T-helper 1 cell treated with Interleukin-12 subunit alpha and Interleukin-12 subunit beta and Interleukin-4 antibody, amounts not matched to agents 30 ng/mL and 1 ng/mL, for 36 hours (primary cell): ENCODE measurements at regions not wholly inside any gene's neighbourhood (a gene's known extent, or its start where the extent isn't known, plus 50 kb on each side); places are given as distances from the start of the nearest gene placed in this dataset.
"Not testable (repeated sequence)": the region's sequence is repeated elsewhere in the genome, so short reads cannot be mapped to it uniquely, and the experiment has no call there.

Experiments
- intact Hi-C: fragments of 100-400 bp; cut with micrococcal nuclease; formaldehyde crosslinking; loops from one replicate; pipeline ENCODE4 v1.15.1; 2024

DNA sequence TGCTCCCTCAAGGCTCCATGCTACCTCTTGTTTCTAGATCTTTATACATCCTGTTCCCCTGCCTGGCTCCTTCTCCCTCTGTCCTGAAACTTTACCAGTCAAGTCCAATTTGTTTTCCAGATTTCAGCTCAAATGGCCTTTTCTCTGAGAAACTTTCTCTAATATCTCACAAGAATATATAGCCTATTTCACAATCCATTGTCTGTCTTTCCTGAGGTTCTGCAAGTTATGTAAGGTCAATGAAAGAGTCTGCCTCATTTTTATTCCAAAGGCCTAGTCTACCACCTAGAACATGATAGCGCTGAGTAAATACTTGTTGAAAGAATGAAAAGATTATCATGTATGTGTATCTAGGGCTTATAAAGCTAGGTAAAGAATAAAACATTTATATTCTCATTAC is 348.8 kb downstream of the SPRY2 start:
- intact Hi-C loops = no loop called here

DNA sequence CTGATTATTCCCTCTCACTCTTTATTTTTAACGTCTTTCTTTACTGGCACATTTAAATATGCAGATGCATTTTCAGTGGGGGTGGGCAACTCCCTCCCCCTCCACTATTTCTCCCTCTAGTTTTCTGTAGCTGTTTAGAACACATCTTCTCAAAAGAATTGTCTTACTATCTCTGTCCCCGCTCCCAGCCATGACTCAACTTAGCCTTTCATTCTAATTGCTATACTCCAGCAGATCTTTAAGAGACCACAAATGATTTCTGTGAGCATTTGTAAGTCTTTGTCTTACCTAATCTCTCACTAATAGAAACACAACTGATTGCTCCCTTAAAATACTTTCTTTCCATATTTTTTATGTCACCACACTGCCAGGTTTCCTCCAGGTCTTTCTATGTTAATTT is 350.9 kb downstream of the SPRY2 start:
- intact Hi-C loops = no loop called here

DNA sequence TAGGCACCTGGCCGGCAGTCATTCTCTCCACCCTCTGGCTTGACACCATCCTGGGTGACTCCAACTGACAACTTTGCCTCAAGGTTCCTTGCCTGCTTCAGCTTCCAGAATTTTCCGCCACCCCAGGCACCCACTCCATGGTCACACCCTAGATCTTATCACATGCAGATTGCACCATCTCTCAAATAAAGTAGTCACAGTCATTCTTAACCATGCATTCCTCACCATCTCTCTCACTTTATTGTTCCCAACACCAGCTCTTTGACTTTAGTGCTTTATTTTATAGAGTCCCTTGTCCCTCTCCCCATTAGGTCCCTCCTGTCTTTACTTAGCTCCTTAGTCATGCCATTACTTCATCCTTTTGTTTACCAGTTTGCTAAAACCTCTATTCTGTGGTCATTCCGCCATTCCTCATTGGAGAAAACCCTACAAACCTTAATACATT is 351.7 kb downstream of the SPRY2 start:
- intact Hi-C loops = no loop called here

DNA sequence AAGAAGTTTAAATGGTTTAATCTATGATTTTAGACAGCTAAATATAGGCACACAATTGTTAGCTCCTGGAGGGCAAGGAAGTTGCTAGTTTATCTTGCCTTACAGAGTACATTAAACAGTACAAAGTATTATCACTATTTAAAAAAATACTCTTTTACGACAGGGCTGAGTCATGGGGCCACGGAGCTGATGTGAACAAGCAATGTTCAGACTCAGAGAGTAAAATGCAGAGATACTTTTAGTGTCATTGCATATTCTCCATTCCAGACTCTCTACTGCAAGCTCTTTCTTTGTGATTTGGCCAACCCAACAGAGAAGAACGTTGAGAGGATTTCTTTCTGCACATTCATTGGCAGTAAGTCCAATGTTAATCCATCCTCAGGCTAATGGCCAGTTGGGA is 352.4 kb downstream of the SPRY2 start:
- intact Hi-C loops = no loop called here

DNA sequence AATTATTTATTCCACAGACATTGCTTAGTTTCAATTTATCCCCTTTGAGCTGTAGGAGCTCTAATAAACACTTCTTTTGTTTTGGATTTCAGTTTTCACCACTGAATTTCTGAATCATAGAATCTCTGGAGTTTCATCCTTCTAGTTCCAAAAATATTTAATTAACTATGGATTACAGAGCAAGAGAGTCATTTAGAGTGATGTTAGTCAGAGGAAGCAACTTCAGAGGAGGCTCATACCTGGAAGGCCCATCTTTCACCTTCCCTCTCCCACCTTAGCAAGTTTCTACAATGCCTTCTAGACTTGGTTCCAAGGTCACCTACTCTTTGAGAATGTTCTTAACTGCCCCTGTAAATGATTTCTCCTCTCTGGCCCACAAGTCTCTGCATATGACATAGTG is 353.2 kb downstream of the SPRY2 start:
- intact Hi-C loops = no loop called here

DNA sequence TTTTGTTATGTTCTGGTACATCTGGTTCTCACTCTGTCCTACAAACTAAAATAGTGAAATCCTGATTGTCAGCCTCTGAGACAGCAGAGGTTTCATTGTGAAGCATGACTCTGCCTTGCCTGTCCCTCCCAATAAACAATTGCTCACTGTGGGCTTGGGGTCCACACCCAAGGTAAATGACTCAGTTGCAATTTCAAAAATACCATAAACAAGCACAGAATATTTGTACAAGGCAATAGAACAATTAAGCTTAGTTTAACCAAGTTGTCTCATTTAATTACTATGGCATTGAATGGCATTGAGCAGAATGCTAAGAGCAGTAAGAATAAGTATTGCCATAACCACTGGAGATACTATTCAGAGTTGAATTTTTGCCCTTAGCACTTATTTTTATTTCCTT is 353.6 kb downstream of the SPRY2 start:
- intact Hi-C loops = no loop called here

DNA sequence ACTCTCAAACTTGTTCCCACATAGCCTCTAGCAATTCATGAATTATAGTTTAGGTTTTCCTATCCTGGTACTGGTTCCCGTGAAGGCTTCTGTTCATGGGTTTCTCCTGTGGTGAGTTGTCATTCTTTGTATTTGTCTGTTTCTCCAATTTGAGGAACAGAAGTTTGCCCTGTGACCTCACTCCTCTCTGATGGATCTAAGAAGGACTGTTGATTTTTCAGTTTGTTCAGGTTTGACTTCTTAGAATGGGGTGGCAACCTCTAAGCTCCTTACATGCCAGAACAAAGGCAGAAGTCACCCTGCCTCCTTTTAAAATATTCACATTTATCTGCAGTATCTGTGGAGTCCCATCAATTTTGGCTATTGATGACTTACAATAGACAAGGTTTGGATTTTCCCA is 354.0 kb downstream of the SPRY2 start:
- intact Hi-C loops = no loop called here

DNA sequence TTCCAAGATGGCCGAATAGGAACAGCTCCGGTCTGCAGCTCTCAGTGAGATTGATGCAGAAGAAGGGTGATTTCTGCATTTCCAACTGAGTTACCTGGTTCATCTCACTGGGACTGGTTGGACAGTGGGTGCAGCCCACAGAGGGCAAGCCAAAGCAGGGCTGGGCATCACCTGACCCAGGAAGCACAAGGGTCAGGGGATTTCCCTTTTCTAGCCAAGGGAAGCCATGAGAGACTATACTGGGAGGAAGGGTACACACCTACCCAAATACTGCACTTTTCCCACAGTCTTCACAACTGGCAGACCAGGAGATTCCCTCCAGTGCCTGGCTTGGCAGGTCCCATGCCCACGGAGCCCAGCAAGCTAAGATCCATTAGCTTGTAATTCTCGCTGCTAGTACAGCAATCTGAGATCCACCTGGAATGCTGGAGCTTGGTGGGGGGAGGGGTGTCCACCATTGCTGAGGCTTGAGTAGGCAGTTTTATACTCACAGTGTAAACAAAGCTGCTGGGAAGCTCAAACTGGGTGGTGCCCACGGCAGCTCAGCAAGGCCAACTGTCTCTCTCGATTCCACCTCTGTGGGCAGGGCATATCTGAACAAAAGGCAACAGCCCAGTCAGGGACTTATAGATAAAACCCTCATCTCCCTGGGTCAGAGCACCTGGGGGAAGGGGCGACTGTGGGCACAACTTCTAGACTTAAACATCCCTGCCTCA is 365.8 kb downstream of the SPRY2 start:
- intact Hi-C loops = not testable (repeated sequence)

DNA sequence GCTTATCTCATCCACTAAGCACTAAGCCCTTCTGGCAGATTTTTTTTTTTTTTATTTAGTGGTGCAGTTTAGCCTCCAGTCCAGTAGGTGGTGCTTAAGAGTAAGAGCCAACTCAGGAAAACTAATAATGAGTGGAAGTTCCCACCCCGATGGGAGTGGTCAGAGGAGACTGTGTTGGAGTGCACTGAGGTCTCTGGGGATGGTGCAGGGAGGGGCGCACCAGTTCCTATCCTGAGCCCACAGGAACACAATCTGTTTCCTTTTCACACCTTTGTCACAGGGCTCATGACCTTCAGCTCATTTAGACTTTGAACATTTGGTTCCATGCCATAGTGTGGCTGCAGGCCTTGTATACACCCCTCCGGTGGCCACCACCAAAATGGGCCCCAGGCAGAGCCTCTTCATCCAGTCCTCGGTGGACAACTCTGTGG is 367.4 kb downstream of the SPRY2 start:
- intact Hi-C loops = no loop called here

DNA sequence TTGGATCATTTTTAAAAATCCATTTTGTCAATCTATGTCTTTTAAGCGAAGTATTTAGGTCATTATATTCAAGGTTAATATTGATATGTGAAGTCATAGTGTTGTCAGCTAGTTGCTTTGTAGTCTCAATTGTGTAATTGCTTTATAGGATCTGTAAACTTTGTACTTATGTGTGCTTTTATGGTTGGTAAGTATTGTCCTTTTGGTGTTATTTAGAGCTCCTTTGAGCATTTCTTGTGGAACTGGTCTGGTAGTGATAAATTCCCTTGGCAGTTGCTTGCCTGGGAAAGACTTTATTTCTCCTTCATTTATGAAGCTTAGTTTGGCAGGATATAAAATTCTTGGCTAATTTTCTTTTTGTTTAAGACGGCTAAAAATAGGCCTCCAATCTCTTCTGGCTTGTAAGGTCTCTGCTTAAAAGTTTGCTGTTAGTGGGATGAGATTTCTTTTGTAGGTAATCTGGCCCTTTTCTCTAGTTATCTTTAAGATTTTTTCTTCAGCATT is 368.8 kb downstream of the SPRY2 start:
- intact Hi-C loops = no loop called here

DNA sequence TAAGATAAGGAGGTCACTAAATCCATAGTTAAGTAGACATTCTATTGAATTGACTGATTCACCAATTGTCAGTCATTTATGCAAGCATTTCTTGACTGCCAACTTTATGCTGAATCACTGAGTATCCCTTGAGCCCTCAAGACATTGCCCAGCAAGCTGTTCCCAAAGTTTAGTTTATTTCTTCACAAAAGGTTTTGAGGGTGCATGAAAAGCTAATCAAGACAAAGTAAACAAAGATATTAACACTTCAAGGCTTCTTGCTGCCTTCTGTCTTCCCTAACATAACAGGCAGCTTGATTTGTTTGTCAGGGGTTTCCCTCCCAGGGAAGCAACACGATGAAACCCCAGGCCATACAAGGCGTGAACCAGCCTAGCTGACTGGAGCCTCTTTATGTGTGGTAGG is 374.4 kb downstream of the SPRY2 start:
- intact Hi-C loops = no loop called here

DNA sequence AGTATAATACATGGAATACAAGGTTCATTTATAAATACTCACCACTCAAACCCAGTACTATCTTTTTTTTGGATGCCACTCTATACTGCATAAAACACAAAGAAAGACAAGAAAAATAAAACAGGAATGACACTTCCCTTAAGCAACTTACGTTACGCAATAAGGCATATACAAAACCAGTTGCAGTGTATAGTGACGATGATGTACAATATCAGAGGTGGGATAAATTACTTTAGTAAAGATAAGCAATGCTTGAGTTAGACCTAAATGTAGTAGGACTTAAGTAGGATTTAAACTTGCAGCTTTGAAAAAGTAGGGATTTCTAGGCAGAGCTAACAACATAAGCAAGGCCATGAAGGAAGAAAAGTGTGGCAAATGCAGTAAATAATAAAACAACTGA is 374.9 kb downstream of the SPRY2 start:
- intact Hi-C loops = no loop called here

DNA sequence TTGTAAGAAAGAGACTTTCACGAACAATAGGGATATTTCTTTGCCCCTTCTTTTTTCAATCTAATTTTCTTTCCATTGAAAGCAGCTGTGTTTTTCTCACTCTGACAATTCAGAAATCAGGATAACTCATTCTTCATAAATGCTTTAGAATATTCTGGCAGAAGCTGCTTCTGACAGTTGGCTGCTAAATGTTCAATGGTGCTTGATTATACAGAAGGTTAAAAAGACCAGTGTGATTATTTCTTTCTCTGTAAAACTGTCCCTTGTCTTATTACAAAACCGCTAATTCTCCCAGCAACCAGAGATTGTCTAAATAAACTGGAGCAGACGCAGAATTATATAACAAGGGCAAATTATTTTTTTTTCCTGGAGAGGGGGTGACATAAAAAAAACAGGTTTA is 394.4 kb downstream of the SPRY2 start:
- intact Hi-C loops = no loop called here

DNA sequence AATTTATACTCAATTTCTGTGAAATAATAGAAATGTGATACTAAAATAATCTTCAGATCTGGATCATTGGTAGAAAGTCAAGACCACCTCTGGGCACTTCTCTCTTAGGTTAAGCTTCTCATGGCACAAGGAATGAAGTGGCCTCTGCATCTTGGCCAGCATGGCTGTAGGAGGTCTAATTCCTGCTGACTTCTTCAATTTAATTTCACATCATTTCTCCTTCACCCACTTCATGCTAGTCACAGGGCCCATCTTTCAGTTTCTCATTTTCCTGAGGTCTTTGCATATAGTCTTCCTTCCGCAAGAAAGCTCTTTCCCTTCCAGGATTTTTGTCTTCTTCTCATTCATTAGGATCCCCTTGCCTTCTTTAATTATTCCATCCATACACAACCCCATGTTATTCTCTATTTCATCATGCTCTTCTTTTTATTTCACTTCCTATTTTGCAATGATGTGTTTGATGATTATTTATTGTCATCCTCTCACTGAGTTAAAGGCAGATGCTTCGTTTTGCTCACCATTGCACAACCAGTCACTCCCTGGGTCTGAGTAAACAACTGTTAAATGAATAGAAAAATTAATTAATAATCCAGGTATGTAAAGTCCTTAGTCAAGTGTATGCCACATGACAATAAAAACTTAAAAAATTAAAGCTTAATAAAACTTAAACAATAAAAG is 397.4 kb downstream of the SPRY2 start:
- intact Hi-C loops = no loop called here

DNA sequence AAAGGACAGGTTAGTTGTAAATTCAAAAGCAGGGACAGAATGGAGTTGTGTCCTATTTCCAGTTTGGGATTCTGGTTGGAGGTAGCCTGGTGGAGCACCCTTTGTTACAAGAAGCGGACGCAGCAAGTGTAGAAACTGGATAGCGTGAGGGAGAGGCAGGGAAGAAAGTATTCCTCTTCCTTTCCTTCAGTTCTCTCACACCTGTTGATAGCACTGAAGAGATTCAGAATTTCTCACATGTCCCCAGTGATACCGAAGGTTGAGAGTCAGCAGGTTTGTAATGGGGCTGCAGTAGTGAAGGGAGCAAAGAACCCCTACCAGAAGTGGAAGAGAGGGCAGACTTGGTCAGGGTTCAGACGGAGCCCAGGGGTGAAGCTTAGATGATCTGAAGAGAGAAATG is 399.2 kb downstream of the SPRY2 start:
- intact Hi-C loops = no loop called here

DNA sequence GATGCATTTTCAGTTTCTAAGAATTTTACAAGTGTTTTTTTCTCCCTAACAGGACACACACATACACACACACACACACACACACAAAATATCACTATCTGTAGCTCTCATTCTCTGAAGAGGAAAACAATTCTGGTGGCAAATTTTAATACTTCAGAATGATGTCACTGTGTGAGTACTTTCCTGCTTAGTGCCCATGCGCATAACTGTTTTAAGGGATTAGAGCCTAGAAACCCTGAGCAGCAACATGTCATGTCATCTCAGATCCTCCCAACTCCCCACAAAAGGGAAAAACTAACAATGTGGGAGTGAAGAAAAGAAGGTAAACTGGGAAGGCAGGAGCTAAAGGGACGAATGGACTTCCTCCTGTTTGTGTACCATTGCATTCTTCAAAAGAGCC is 401.2 kb downstream of the SPRY2 start:
- intact Hi-C loops = no loop called here

DNA sequence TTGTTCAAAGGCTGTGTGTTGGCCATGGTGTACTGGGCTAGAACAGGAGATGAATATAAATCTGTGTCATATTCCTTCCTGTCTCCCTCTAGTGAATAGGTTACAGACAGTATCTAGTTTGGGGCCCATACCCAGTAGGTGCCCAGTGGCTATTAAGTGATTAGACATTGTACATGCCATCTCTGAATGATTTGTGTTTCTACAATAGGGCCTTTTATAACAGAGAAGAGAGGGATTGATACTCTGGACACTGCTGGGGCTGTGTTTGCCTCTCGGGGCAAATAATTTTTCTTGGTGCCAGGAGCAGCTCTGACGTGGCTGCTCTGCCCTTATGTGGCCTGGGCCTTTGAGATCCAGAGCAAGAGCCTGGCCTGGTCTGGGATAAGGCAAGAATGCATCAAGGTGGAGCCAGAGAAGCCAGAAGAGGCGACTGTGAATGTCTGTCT is 403.1 kb downstream of the SPRY2 start:
- intact Hi-C loops = no loop called here

DNA sequence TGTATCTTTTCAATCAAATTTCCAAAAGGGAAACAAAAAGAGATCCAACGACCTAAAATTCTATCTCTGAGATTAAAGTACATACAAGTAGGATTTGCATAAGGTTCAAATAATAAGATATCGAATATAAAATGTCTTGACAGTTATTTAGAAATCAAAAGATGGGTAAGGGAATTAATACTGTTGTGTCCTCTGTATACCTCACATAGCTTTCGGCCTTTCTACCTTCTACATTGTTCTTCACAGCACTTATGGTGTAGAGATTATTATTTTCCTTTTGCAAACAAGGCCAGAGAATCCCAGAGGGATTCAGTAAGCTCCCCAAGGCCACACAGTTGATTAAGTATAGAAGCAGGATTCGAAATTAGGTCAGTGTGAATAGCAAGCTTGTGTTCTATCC is 403.6 kb downstream of the SPRY2 start:
- intact Hi-C loops = no loop called here

DNA sequence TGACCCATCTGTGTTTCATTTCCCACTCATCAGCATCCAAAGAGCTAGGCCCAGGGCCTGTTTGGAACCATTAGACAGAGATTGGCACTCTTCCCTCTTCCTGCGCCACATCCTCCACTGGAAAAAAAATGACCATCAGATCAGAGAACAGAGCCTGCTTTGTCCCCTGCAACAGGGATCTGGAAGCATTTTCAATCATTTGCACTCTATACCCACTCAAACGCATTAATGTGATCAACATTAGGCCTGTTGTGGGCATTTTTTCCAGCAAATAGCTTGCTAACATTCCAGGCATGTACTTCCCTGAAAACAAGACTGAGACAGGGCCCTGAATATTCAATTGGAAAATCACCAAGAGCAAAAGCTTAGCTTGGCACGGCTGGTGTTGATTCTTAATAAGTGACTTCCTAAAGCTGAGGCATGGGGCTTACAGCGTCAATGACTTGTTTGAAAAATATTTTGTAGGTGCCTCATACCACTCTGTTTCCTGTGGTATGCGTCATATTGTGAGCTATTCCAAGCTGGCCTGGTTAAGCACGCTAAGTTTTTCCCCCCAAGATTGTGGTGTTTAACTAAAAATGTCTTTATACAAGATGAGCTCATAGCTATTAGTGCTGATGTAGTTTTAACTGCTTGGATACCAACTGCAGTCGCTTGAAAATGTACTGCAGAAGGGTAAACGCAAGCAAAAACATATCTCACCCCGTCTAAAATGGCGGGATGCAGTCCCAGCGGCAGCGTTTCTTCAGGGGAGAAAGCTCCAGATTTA is 404.4 kb downstream of the SPRY2 start:
- intact Hi-C loops = no loop called here

DNA sequence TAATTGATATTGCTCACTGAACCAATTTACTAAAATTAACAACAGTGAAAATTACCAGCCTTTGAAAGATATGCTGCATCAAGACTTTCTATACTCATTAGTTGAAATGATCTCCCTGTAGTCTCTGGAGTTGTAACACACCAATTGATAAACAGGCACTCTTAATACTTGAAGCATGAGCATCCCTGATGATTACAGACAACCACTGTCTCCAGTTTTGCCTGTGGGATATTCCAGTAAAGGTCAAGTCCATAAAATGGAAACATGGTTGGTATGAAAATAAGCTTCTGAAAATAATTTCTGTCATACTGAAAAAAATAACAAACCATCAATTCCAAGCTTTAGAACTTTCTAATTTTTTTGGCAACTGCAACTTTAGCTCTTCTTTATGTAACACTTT is 405.8 kb downstream of the SPRY2 start:
- intact Hi-C loops = no loop called here

DNA sequence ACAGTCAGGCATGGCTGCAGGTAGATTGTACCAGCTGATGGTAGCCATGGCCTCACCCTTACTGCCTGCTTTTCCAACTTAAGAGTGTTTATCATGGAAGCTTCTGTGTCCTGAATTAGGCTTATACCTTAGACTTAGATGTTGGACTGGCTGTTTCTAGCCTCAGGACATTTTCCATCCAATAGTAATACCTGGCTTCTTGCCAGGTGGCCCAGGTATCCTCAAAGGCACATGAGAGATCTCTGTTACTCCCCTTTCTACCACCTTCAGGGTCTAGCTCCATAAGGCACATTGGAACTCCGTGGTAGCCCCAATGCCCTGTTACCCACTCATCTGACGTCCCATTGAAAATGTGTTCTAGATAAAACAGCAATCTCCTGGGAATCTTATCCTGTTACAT is 407.5 kb downstream of the SPRY2 start:
- intact Hi-C loops = no loop called here

DNA sequence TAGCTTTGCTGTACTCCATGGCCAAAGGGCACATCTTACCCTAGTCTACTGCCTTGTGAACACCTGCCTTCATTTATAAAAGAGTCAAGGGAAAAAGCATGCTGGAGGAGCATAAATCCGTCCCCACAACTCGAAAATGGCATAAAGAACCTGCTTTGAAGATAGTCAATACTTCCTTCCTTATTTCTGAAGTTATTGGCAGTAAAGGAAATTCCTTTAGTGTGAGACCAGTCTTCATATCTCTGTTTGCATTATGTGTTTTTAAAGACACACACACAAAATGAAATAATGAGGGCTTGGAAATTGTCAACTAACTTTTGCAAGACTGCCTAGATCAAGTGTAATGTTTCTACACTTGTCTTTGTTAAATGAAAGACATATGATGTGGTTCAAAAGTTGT is 408.4 kb downstream of the SPRY2 start:
- intact Hi-C loops = no loop called here
